Cardiac muscle cell (in vitro differentiated cells and primary cell): ENCODE measurements at regions not wholly inside any gene's neighbourhood (a gene's known extent, or its start where the extent isn't known, plus 50 kb on each side); places are given as distances from the start of the nearest gene placed in this dataset.

Experiments
- DNase-seq, 2 donors: peaks; one replicate each; pipeline versions ENCODE4 v3.0.0 to v3.0.0-alpha.2; 2010 to 2017; ENCODE audit warnings: low read depth in 1 of 2, low spot score in 1 of 2
- H3K27ac ChIP-seq: fragments of 200-600 bp; sonication (generic); 2 replicates; pipeline ENCODE4 v1.5.1; 2016
- H3K27me3 ChIP-seq: fragments of 200-600 bp; sonication (generic); 2 replicates; pipeline ENCODE4 v1.6.0; 2016; ENCODE audit warnings: control low read depth
- H3K36me3 ChIP-seq: fragments of 200-600 bp; sonication (generic); 2 replicates; pipeline ENCODE4 v1.5.1; 2016; ENCODE audit warnings: control low read depth
- H3K4me1 ChIP-seq: fragments of 200-600 bp; sonication (generic); 2 replicates; pipeline ENCODE4 v1.8.1; 2017; ENCODE audit warnings: low read depth, mild to moderate bottlenecking, mixed run types
- H3K4me3 ChIP-seq: fragments of 200-600 bp; sonication (generic); 2 replicates; pipeline ENCODE4 v1.5.1; 2016; ENCODE audit warnings: mild to moderate bottlenecking
- H3K9me3 ChIP-seq: fragments of 200-600 bp; sonication (generic); 2 replicates; pipeline ENCODE4 v1.5.1; 2017; ENCODE audit warnings: low read depth, mild to moderate bottlenecking, control low read depth
- CTCF ChIP-seq: IDR thresholded peaks from 2 replicates; pipeline ENCODE4 v1.5.1; 2012; ENCODE audit warnings: low read depth, mild to moderate bottlenecking, low read length

GRCh38 chr12:92541731-92542130 is 161.1 kb upstream of the PLEKHG7 start:
- no peak for DNase-seq
- H3K4me3 ChIP-seq: no peak overlapping the region
- no peaks in the 10 kb centered on the region for H3K27me3 ChIP-seq
- no peak for TF ChIP-seq CTCF
- H3K27ac ChIP-seq: no peak overlapping the region
- peaks cover 28% of the 10 kb centered on the region for H3K4me1 ChIP-seq
- H3K9me3 ChIP-seq: no peaks in the 10 kb centered on the region
- no peaks in the 10 kb centered on the region for H3K36me3 ChIP-seq

- DNase-seq: no peak
- H3K36me3 ChIP-seq: no peaks in the 10 kb centered on the region
- peaks cover 22% of the 10 kb centered on the region for H3K4me1 ChIP-seq
- H3K27ac ChIP-seq: peak overlapping the region; percentile 41
- no peak for TF ChIP-seq CTCF
- no peak overlapping the region for H3K4me3 ChIP-seq
- no peaks in the 10 kb centered on the region for H3K9me3 ChIP-seq
- no peaks in the 10 kb centered on the region for H3K27me3 ChIP-seq
These were observed 161.9 kb upstream of the PLEKHG7 start for GRCh38 chr12:92540782-92541423.

- H3K9me3 ChIP-seq: no peaks in the 10 kb centered on the region
- DNase-seq: peak in 1 of 2 donors; percentile 8
- peaks cover 22% of the 10 kb centered on the region for H3K4me1 ChIP-seq
- H3K4me3 ChIP-seq: no peak overlapping the region
- no peaks in the 10 kb centered on the region for H3K27me3 ChIP-seq
- peak overlapping the region; percentile 41 for H3K27ac ChIP-seq
- TF ChIP-seq CTCF: no peak
- no peaks in the 10 kb centered on the region for H3K36me3 ChIP-seq
These were observed 162.6 kb upstream of the PLEKHG7 start for GRCh38 chr12:92539976-92540781.

- no peak overlapping the region for H3K4me3 ChIP-seq
- peak overlapping the region; percentile 1 for H3K27ac ChIP-seq
- H3K36me3 ChIP-seq: no peaks in the 10 kb centered on the region
- H3K9me3 ChIP-seq: no peaks in the 10 kb centered on the region
- no peaks in the 10 kb centered on the region for H3K27me3 ChIP-seq
- DNase-seq: peak in 1 of 2 donors; percentile 93
- no peak for TF ChIP-seq CTCF
- H3K4me1 ChIP-seq: peaks cover 22% of the 10 kb centered on the region
These were observed 163.6 kb upstream of the PLEKHG7 start for GRCh38 chr12:92539110-92539749.

- TF ChIP-seq CTCF: no peak
- Histone ChIP-seq H3K4me3 (no peak overlapping the region), H3K9me3 (no peaks in the 10 kb centered on the region), H3K27ac (peak overlapping the region; percentile 96), H3K4me1 (peaks cover 10% of the 10 kb centered on the region), H3K36me3 (no peaks in the 10 kb centered on the region), H3K27me3 (no peaks in the 10 kb centered on the region)
- DNase-seq: peak in 1 of 2 donors; percentile 68
These were observed 165.4 kb upstream of the PLEKHG7 start for GRCh38 chr12:92537290-92537960.
